ENCODE measurements at regions not wholly inside any gene's neighbourhood (a gene's known extent, or its start where the extent isn't known, plus 50 kb on each side); places are given as distances from the start of the nearest gene placed in this dataset.

- Histone ChIP-seq H3K36me3 (no peaks in the 10 kb centered on the region), H3K27me3 (peaks cover 0 to 4% (median 3%) of the 10 kb centered on the region in 3 donors), H3K9me3 (no peaks in the 10 kb centered on the region), H3K27ac (no peak overlapping the region), H3K4me3 (no peak overlapping the region), H3K4me1 (no peaks in the 10 kb centered on the region)
- no peak for ATAC-seq
- intact Hi-C loops (cut with DNase I; ENCODE audit: low total_unique reads) = no loop called here
- in situ Hi-C loops (cut with MboI; ENCODE audit: low sequenced_read_pairs in 4 of 4) = no loop called here
- no peak for DNase-seq
- no peak for TF ChIP-seq POLR2A (IDR thresholded peaks at IDR 0.05)
- TF ChIP-seq CTCF (IDR thresholded peaks at IDR 0.05 in 4 of 5, conservative IDR thresholded peaks at IDR 0.05 in 1 of 5) = no peak
Measured at GRCh38 chr3:59481776-59482400, 432.1 kb upstream of the CFAP20DC start.

- H3K9me3 ChIP-seq = no peaks in the 10 kb centered on the region
- intact Hi-C loops (cut with DNase I; ENCODE audit: low total_unique reads) = no loop called here
- TF ChIP-seq CTCF (IDR thresholded peaks at IDR 0.05 in 4 of 5, conservative IDR thresholded peaks at IDR 0.05 in 1 of 5) = no peak
- TF ChIP-seq POLR2A (IDR thresholded peaks at IDR 0.05) = no peak
- H3K4me3 ChIP-seq = no peak overlapping the region
- in situ Hi-C loops (cut with MboI; ENCODE audit: low sequenced_read_pairs in 4 of 4) = no loop called here
- no peaks in the 10 kb centered on the region for H3K4me1 ChIP-seq
- no peaks in the 10 kb centered on the region for H3K36me3 ChIP-seq
- H3K27ac ChIP-seq = no peak overlapping the region
- no peak for ATAC-seq
- DNase-seq = no peak
- H3K27me3 ChIP-seq = peaks cover 0 to 4% (median 3%) of the 10 kb centered on the region in 3 donors
Measured at GRCh38 chr3:59480486-59480995, 430.7 kb upstream of the CFAP20DC start.

GRCh38 chr3:59473636-59474035 lies 423.8 kb upstream of the CFAP20DC start:
- Histone ChIP-seq H3K27me3 (no peaks in the 10 kb centered on the region), H3K36me3 (no peaks in the 10 kb centered on the region), H3K4me3 (no peak overlapping the region), H3K4me1 (no peaks in the 10 kb centered on the region), H3K27ac (no peak overlapping the region), H3K9me3 (no peaks in the 10 kb centered on the region)
- DNase-seq (no peak), ATAC-seq (no peak)
- intact Hi-C loops (cut with DNase I; ENCODE audit: low total_unique reads) (no loop called here), in situ Hi-C loops (cut with MboI; ENCODE audit: low sequenced_read_pairs in 4 of 4) (no loop called here)
- TF ChIP-seq CTCF (IDR thresholded peaks at IDR 0.05 in 4 of 5, conservative IDR thresholded peaks at IDR 0.05 in 1 of 5) (no peak), POLR2A (IDR thresholded peaks at IDR 0.05) (no peak)

GRCh38 chr3:59472541-59472940 lies 422.7 kb upstream of the CFAP20DC start:
- no peak for ATAC-seq
- Histone ChIP-seq H3K4me1 (no peaks in the 10 kb centered on the region), H3K36me3 (no peaks in the 10 kb centered on the region), H3K27me3 (no peaks in the 10 kb centered on the region), H3K4me3 (no peak overlapping the region), H3K9me3 (no peaks in the 10 kb centered on the region), H3K27ac (no peak overlapping the region)
- TF ChIP-seq POLR2A (IDR thresholded peaks at IDR 0.05) (no peak), CTCF (IDR thresholded peaks at IDR 0.05 in 4 of 5, conservative IDR thresholded peaks at IDR 0.05 in 1 of 5) (no peak)
- no peak for DNase-seq
- intact Hi-C loops (cut with DNase I; ENCODE audit: low total_unique reads) = no loop called here
- in situ Hi-C loops (cut with MboI; ENCODE audit: low sequenced_read_pairs in 4 of 4) = no loop called here

Data from gastrocnemius medialis (tissue), 4 donors.